ENCODE measurements at regions not wholly inside any gene's neighbourhood (a gene's known extent, or its start where the extent isn't known, plus 50 kb on each side); places are given as distances from the start of the nearest gene placed in this dataset.
A peak's percentile ranks its signal among the peaks of the same experiment; 100 is the strongest.
"Not testable (repeated sequence)": the region's sequence is repeated elsewhere in the genome, so short reads cannot be mapped to it uniquely, and the experiment has no call there.

GRCh38 chr1:98112626-98113025 lies 191.8 kb upstream of the DPYD start:
- Histone ChIP-seq H3K4ac (ENCODE audit: low read depth in 1 of 2, low read length in 2 of 2) (no peak overlapping the region), H3K9me3 (ENCODE audit: control insufficient read depth, low read length) (peaks cover 8% of the 10 kb centered on the region), H4K8ac (ENCODE audit: low read length) (no peak overlapping the region), H3K4me1 (ENCODE audit: control insufficient read depth, insufficient read depth, low read depth, low read length) (no peaks in the 10 kb centered on the region), H2AFZ (ENCODE audit: low read depth, low read length) (no peak overlapping the region), H3K4me2 (ENCODE audit: low read length, poor library complexity, severe bottlenecking) (no peak overlapping the region), H2BK120ac (ENCODE audit: low read depth, low read length) (no peak overlapping the region), H3K4me3 (ENCODE audit: insufficient read depth in 1 of 2, low read depth in 1 of 2, low read length in 2 of 2) (no peak overlapping the region), H3K9ac (ENCODE audit: low read length) (no peak overlapping the region), H2BK5ac (ENCODE audit: low read depth, low read length, poor library complexity, severe bottlenecking) (no peak overlapping the region), H3K23ac (ENCODE audit: low read length in 2 of 2) (no peak overlapping the region), H2BK15ac (ENCODE audit: low read depth, poor library complexity, severe bottlenecking) (no peak overlapping the region), H4K91ac (ENCODE audit: low read length) (no peak overlapping the region), H3K36me3 (ENCODE audit: control insufficient read depth in 1 of 2, insufficient read depth in 2 of 2, low read depth in 1 of 2, low read length in 2 of 2) (no peaks in the 10 kb centered on the region), H3K14ac (ENCODE audit: low read length in 2 of 2) (no peak overlapping the region), H3K79me1 (replicated peaks; ENCODE audit: low read length, poor library complexity, severe bottlenecking) (peaks cover 8% of the 10 kb centered on the region), H3K18ac (ENCODE audit: low read depth in 1 of 2, low read length in 2 of 2) (no peak overlapping the region), H3K27ac (ENCODE audit: low read length, poor library complexity, severe bottlenecking) (no peak overlapping the region), H2BK12ac (ENCODE audit: low read length in 2 of 2) (no peak overlapping the region), H3K27me3 (ENCODE audit: control insufficient read depth in 1 of 2, insufficient read depth in 1 of 2, low read length in 2 of 2) (no peaks in the 10 kb centered on the region), H2AK5ac (ENCODE audit: low read length, severe bottlenecking) (no peak overlapping the region)
- DNase-seq = no peak
- WGBS = 86% methylated on average over 1 of the region's 2 CpGs

GRCh38 chr1:98110674-98111073 lies 189.8 kb upstream of the DPYD start:
- H3K4ac ChIP-seq (ENCODE audit: low read depth in 1 of 2, low read length in 2 of 2) = no peak overlapping the region
- no peaks in the 10 kb centered on the region for H3K27me3 ChIP-seq (ENCODE audit: control insufficient read depth in 1 of 2, insufficient read depth in 1 of 2, low read length in 2 of 2)
- peak overlapping the region; percentile 67 for H2BK15ac ChIP-seq (ENCODE audit: low read depth, poor library complexity, severe bottlenecking)
- H3K9ac ChIP-seq (ENCODE audit: low read length) = no peak overlapping the region
- no peak overlapping the region for H2BK5ac ChIP-seq (ENCODE audit: low read depth, low read length, poor library complexity, severe bottlenecking)
- H4K91ac ChIP-seq (ENCODE audit: low read length) = no peak overlapping the region
- peaks cover 7% of the 10 kb centered on the region for H3K79me1 ChIP-seq (replicated peaks; ENCODE audit: low read length, poor library complexity, severe bottlenecking)
- H3K4me1 ChIP-seq (ENCODE audit: control insufficient read depth, insufficient read depth, low read depth, low read length) = no peaks in the 10 kb centered on the region
- DNase-seq = no peak
- H3K27ac ChIP-seq (ENCODE audit: low read length, poor library complexity, severe bottlenecking) = no peak overlapping the region
- H3K9me3 ChIP-seq (ENCODE audit: control insufficient read depth, low read length) = peaks cover 20% of the 10 kb centered on the region
- H3K36me3 ChIP-seq (ENCODE audit: control insufficient read depth in 1 of 2, insufficient read depth in 2 of 2, low read depth in 1 of 2, low read length in 2 of 2) = no peaks in the 10 kb centered on the region
- no peak overlapping the region for H2AFZ ChIP-seq (ENCODE audit: low read depth, low read length)
- no peak overlapping the region for H2BK12ac ChIP-seq (ENCODE audit: low read length in 2 of 2)
- H2BK120ac ChIP-seq (ENCODE audit: low read depth, low read length) = no peak overlapping the region
- no peak overlapping the region for H3K4me2 ChIP-seq (ENCODE audit: low read length, poor library complexity, severe bottlenecking)
- H2AK5ac ChIP-seq (ENCODE audit: low read length, severe bottlenecking) = no peak overlapping the region
- H3K23ac ChIP-seq (ENCODE audit: low read length in 2 of 2) = no peak overlapping the region
- peak overlapping the region in 1 of 2 experiments; percentile 33 for H3K18ac ChIP-seq (ENCODE audit: low read depth in 1 of 2, low read length in 2 of 2)
- H4K8ac ChIP-seq (ENCODE audit: low read length) = no peak overlapping the region
- no peak overlapping the region for H3K4me3 ChIP-seq (ENCODE audit: insufficient read depth in 1 of 2, low read depth in 1 of 2, low read length in 2 of 2)
- H3K14ac ChIP-seq (ENCODE audit: low read length in 2 of 2) = no peak overlapping the region

- H3K4me1 ChIP-seq (ENCODE audit: control insufficient read depth, insufficient read depth, low read depth, low read length); H3K14ac ChIP-seq (ENCODE audit: low read length in 2 of 2); H3K18ac ChIP-seq (ENCODE audit: low read depth in 1 of 2, low read length in 2 of 2); H3K4me2 ChIP-seq (ENCODE audit: low read length, poor library complexity, severe bottlenecking); H2AFZ ChIP-seq (ENCODE audit: low read depth, low read length); H3K4ac ChIP-seq (ENCODE audit: low read depth in 1 of 2, low read length in 2 of 2); H3K27ac ChIP-seq (ENCODE audit: low read length, poor library complexity, severe bottlenecking); H4K8ac ChIP-seq (ENCODE audit: low read length); H3K4me3 ChIP-seq (ENCODE audit: insufficient read depth in 1 of 2, low read depth in 1 of 2, low read length in 2 of 2); H2AK5ac ChIP-seq (ENCODE audit: low read length, severe bottlenecking); H2BK120ac ChIP-seq (ENCODE audit: low read depth, low read length); H3K23ac ChIP-seq (ENCODE audit: low read length in 2 of 2); H4K91ac ChIP-seq (ENCODE audit: low read length); H3K27me3 ChIP-seq (ENCODE audit: control insufficient read depth in 1 of 2, insufficient read depth in 1 of 2, low read length in 2 of 2); H2BK15ac ChIP-seq (ENCODE audit: low read depth, poor library complexity, severe bottlenecking); H3K36me3 ChIP-seq (ENCODE audit: control insufficient read depth in 1 of 2, insufficient read depth in 2 of 2, low read depth in 1 of 2, low read length in 2 of 2); H2BK5ac ChIP-seq (ENCODE audit: low read depth, low read length, poor library complexity, severe bottlenecking); DNase-seq; H3K79me1 ChIP-seq (replicated peaks; ENCODE audit: low read length, poor library complexity, severe bottlenecking); H2BK12ac ChIP-seq (ENCODE audit: low read length in 2 of 2); H3K9ac ChIP-seq (ENCODE audit: low read length): not testable (repeated sequence)
- WGBS = 100% methylated on average over 1 of the region's 1 CpG
- peaks cover 20% of the 10 kb centered on the region for H3K9me3 ChIP-seq (ENCODE audit: control insufficient read depth, low read length)
These were observed 187.5 kb upstream of the DPYD start for GRCh38 chr1:98108378-98108777.

- Histone ChIP-seq H3K14ac (ENCODE audit: low read length in 2 of 2) (no peak overlapping the region), H3K4ac (ENCODE audit: low read depth in 1 of 2, low read length in 2 of 2) (no peak overlapping the region), H4K8ac (ENCODE audit: low read length) (no peak overlapping the region), H2AK5ac (ENCODE audit: low read length, severe bottlenecking) (no peak overlapping the region), H3K9me3 (ENCODE audit: control insufficient read depth, low read length) (peaks cover 20% of the 10 kb centered on the region), H3K4me1 (ENCODE audit: control insufficient read depth, insufficient read depth, low read depth, low read length) (peaks cover 2% of the 10 kb centered on the region), H3K9ac (ENCODE audit: low read length) (no peak overlapping the region), H4K91ac (ENCODE audit: low read length) (no peak overlapping the region), H3K27me3 (ENCODE audit: control insufficient read depth in 1 of 2, insufficient read depth in 1 of 2, low read length in 2 of 2) (no peaks in the 10 kb centered on the region), H2BK15ac (ENCODE audit: low read depth, poor library complexity, severe bottlenecking) (no peak overlapping the region), H2BK12ac (ENCODE audit: low read length in 2 of 2) (no peak overlapping the region), H2BK5ac (ENCODE audit: low read depth, low read length, poor library complexity, severe bottlenecking) (no peak overlapping the region), H3K27ac (ENCODE audit: low read length, poor library complexity, severe bottlenecking) (no peak overlapping the region), H3K23ac (ENCODE audit: low read length in 2 of 2) (no peak overlapping the region), H3K4me3 (ENCODE audit: insufficient read depth in 1 of 2, low read depth in 1 of 2, low read length in 2 of 2) (peak overlapping the region in 1 of 2 experiments; percentile 16), H3K4me2 (ENCODE audit: low read length, poor library complexity, severe bottlenecking) (no peak overlapping the region), H3K18ac (ENCODE audit: low read depth in 1 of 2, low read length in 2 of 2) (no peak overlapping the region), H3K36me3 (ENCODE audit: control insufficient read depth in 1 of 2, insufficient read depth in 2 of 2, low read depth in 1 of 2, low read length in 2 of 2) (no peaks in the 10 kb centered on the region), H3K79me1 (replicated peaks; ENCODE audit: low read length, poor library complexity, severe bottlenecking) (peaks cover 5% of the 10 kb centered on the region), H2BK120ac (ENCODE audit: low read depth, low read length) (no peak overlapping the region), H2AFZ (ENCODE audit: low read depth, low read length) (no peak overlapping the region)
- WGBS = no CpG with 5 or more reads among the region's 1 CpG
- DNase-seq = no peak
These were observed 186.4 kb upstream of the DPYD start for GRCh38 chr1:98107256-98107655.

Data from mesenchymal stem cell (in vitro differentiated cells and primary cell).